Cardiac muscle cell (in vitro differentiated cells and primary cell): ENCODE measurements at regions not wholly inside any gene's neighbourhood (a gene's known extent, or its start where the extent isn't known, plus 50 kb on each side); places are given as distances from the start of the nearest gene placed in this dataset.
"Not testable (repeated sequence)": the region's sequence is repeated elsewhere in the genome, so short reads cannot be mapped to it uniquely, and the experiment has no call there.

Experiments
- DNase-seq, 2 donors: peaks; one replicate each; pipeline versions ENCODE4 v3.0.0 to v3.0.0-alpha.2; 2010 to 2017; ENCODE audit warnings: low read depth in 1 of 2, low spot score in 1 of 2
- H3K27ac ChIP-seq: fragments of 200-600 bp; sonication (generic); 2 replicates; pipeline ENCODE4 v1.5.1; 2016
- H3K27me3 ChIP-seq: fragments of 200-600 bp; sonication (generic); 2 replicates; pipeline ENCODE4 v1.6.0; 2016; ENCODE audit warnings: control low read depth
- H3K36me3 ChIP-seq: fragments of 200-600 bp; sonication (generic); 2 replicates; pipeline ENCODE4 v1.5.1; 2016; ENCODE audit warnings: control low read depth
- H3K4me1 ChIP-seq: fragments of 200-600 bp; sonication (generic); 2 replicates; pipeline ENCODE4 v1.8.1; 2017; ENCODE audit warnings: low read depth, mild to moderate bottlenecking, mixed run types
- H3K4me3 ChIP-seq: fragments of 200-600 bp; sonication (generic); 2 replicates; pipeline ENCODE4 v1.5.1; 2016; ENCODE audit warnings: mild to moderate bottlenecking
- H3K9me3 ChIP-seq: fragments of 200-600 bp; sonication (generic); 2 replicates; pipeline ENCODE4 v1.5.1; 2017; ENCODE audit warnings: low read depth, mild to moderate bottlenecking, control low read depth
- CTCF ChIP-seq: IDR thresholded peaks from 2 replicates; pipeline ENCODE4 v1.5.1; 2012; ENCODE audit warnings: low read depth, mild to moderate bottlenecking, low read length

- H3K27ac ChIP-seq: no peak overlapping the region
- no peaks in the 10 kb centered on the region for H3K4me1 ChIP-seq
- DNase-seq: no peak
- no peaks in the 10 kb centered on the region for H3K27me3 ChIP-seq
- no peak for TF ChIP-seq CTCF
- H3K4me3 ChIP-seq: no peak overlapping the region
- no peaks in the 10 kb centered on the region for H3K9me3 ChIP-seq
- no peaks in the 10 kb centered on the region for H3K36me3 ChIP-seq
Measured at GRCh38 chr5:110977915-110978314, 93.6 kb upstream of the TSLP start.

- not testable (repeated sequence) for H3K9me3 ChIP-seq, H3K27me3 ChIP-seq, DNase-seq, H3K4me1 ChIP-seq, H3K27ac ChIP-seq, H3K4me3 ChIP-seq, H3K36me3 ChIP-seq
Measured at GRCh38 chr5:110985882-110986281, 85.6 kb upstream of the TSLP start.

- not testable (repeated sequence) for H3K4me1 ChIP-seq, H3K36me3 ChIP-seq, H3K9me3 ChIP-seq, H3K27me3 ChIP-seq, H3K27ac ChIP-seq, DNase-seq, H3K4me3 ChIP-seq
Measured at GRCh38 chr5:110987573-110987972, 83.9 kb upstream of the TSLP start.

GRCh38 chr5:110996742-110997141 lies 74.8 kb upstream of the TSLP start:
- Histone ChIP-seq H3K36me3 (no peaks in the 10 kb centered on the region), H3K9me3 (no peaks in the 10 kb centered on the region), H3K27ac (no peak overlapping the region), H3K4me3 (no peak overlapping the region), H3K4me1 (no peaks in the 10 kb centered on the region), H3K27me3 (no peaks in the 10 kb centered on the region)
- no peak for TF ChIP-seq CTCF
- DNase-seq: no peak

- Histone ChIP-seq H3K4me3 (no peak overlapping the region), H3K9me3 (no peaks in the 10 kb centered on the region), H3K27me3 (no peaks in the 10 kb centered on the region), H3K36me3 (no peaks in the 10 kb centered on the region), H3K27ac (no peak overlapping the region), H3K4me1 (no peaks in the 10 kb centered on the region)
- no peak for TF ChIP-seq CTCF
- DNase-seq: no peak
Measured at GRCh38 chr5:111002036-111002435, 69.5 kb upstream of the TSLP start.

- Histone ChIP-seq H3K27ac (no peak overlapping the region), H3K27me3 (no peaks in the 10 kb centered on the region), H3K9me3 (no peaks in the 10 kb centered on the region), H3K4me1 (no peaks in the 10 kb centered on the region), H3K36me3 (no peaks in the 10 kb centered on the region), H3K4me3 (no peak overlapping the region)
- TF ChIP-seq CTCF: no peak
- DNase-seq: no peak
Measured at GRCh38 chr5:111003623-111004022, 67.9 kb upstream of the TSLP start.

GRCh38 chr5:111004291-111004690 lies 67.2 kb upstream of the TSLP start:
- Histone ChIP-seq H3K27ac (no peak overlapping the region), H3K27me3 (no peaks in the 10 kb centered on the region)
- no peak for DNase-seq

More at GRCh38 chr5:111004291-111004690, 67.2 kb upstream of the TSLP start:
- Histone ChIP-seq H3K36me3 (no peaks in the 10 kb centered on the region), H3K4me3 (no peak overlapping the region), H3K9me3 (no peaks in the 10 kb centered on the region), H3K4me1 (no peaks in the 10 kb centered on the region)
- TF ChIP-seq CTCF: no peak
